HG03103 (cell line): ENCODE measurements at regions not wholly inside any gene's neighbourhood (a gene's known extent, or its start where the extent isn't known, plus 50 kb on each side); places are given as distances from the start of the nearest gene placed in this dataset.
"Not testable (repeated sequence)": the region's sequence is repeated elsewhere in the genome, so short reads cannot be mapped to it uniquely, and the experiment has no call there.

ENCODE experiments used
- ATAC-seq: cut with Tn5 transposase; IDR thresholded peaks from one replicate; pipeline ENCODE4 v1.9.1; 2021; ENCODE audit warnings: low read depth; ENCODE audit not compliant: unreplicated experiment

- no peak for ATAC-seq
Observed at GRCh38 chr2:198279026-198279425, 474.6 kb downstream of the PLCL1 start.

DNA sequence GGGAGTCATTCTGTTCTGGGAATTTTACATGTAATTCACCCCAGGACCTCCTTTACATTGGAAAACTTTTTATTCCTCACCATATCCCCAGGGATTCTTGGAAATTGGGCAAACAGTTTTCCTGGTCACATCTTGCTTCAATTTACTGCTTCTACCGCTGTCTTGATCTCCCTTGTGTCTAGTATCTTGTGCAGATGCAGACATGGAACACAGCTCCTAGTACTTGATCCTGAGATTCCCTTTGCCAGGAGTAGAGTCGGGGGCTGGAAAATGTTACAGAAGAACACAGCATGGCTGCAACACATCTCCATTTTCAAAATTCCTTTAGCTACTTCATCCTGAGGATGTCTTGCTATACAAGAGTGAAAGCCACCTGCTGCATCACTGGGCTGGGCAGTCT lies 472.8 kb downstream of the PLCL1 start:
- no peak for ATAC-seq

DNA sequence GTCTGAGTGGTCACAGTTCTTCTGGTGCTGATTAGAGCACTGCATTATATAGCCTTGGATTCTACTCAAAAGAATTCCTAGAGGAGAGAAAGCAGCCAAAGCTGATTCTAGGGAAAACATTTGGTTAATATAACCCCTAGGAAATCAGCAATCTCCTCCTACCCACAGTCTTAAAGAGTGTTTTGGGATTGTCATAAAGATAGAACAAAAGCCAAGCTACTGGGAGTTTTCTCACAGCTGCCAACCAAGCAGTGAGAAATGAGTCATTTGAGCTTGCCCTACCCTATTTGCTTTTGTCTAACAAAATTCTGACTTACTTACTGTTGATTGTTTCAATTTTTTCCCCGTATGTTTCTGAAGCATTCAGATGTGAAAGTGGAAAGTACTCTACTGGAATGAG lies 469.3 kb downstream of the PLCL1 start:
- ATAC-seq: no peak

GRCh38 chr2:198270157-198270556 lies 465.8 kb downstream of the PLCL1 start:
- ATAC-seq: not testable (repeated sequence)

GRCh38 chr2:198268519-198268918 lies 464.1 kb downstream of the PLCL1 start:
- ATAC-seq: no peak

- ATAC-seq: no peak
Observed at GRCh38 chr2:198259496-198259895, 455.1 kb downstream of the PLCL1 start.

DNA sequence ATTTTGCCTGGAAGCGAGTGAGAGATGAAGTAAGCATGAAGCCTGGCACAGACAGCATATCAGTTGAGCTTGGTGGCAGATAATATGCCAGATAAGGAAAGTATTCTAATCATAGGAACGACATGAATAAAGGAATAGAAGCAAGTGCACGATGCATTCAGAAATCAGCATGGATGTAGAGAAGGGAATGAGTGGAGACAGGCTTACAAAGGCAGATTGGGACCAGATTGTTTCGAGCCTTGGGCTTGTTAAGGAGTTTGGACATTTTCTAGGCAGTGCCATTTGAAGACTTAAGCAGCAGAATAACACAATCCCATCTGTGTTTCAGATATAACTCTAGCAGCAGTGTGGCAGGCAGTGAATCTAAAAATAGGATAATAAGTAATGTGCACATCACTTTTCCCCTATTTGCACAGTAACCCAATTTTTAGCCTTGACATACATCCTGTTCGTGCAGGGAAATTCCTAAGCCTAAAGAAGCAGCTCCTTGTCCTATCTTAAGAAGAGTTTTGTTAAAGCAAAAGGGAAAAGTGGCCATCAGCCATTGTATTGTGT lies 450.2 kb downstream of the PLCL1 start:
- ATAC-seq: no peak

DNA sequence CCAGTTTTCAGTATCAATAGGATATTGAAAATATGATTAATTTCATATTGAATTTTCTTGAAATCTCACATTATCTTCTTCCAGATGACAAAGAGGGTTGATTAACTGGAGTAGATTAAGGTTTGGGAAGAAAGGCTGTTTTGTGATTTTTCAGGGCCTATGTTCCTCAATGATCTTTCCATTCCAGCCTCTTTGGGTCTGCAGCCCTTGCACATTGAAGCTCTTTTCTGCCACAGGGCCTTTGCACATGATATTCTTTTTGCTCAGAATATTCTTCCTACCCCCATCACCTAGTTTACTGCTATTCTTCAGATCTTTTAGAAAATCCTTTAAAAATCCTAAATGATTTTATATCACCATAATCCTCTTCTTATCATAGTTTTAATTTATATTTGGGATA lies 449.6 kb downstream of the PLCL1 start:
- no peak for ATAC-seq

GRCh38 chr2:198252472-198252871 lies 448.1 kb downstream of the PLCL1 start:
- ATAC-seq: no peak

GRCh38 chr2:198242093-198242492 lies 437.7 kb downstream of the PLCL1 start:
- ATAC-seq: no peak

GRCh38 chr2:198238429-198238828 lies 434.0 kb downstream of the PLCL1 start:
- no peak for ATAC-seq

- no peak for ATAC-seq
Observed at GRCh38 chr2:198236338-198236737, 431.9 kb downstream of the PLCL1 start.

GRCh38 chr2:198232281-198232680 lies 427.9 kb downstream of the PLCL1 start:
- no peak for ATAC-seq

DNA sequence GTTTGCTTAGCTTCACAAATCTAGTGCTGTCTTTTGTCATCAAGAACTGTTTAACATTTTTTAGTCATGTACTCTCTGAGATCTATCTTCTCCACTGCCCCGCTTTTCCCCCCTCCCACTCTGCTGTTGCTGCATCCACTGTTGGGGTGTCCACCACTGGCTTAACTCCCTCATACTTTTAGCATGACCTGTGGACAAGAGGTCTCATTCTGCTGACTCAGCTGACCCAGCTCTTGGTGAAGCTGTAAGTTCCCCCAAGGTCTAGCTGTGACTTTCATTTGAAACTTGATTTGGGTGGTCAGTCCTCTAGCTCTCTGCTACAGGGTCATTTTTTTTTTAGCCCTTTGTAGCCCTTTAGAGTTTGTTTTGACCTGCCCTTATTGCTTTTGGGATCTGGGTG lies 427.2 kb downstream of the PLCL1 start:
- no peak for ATAC-seq

DNA sequence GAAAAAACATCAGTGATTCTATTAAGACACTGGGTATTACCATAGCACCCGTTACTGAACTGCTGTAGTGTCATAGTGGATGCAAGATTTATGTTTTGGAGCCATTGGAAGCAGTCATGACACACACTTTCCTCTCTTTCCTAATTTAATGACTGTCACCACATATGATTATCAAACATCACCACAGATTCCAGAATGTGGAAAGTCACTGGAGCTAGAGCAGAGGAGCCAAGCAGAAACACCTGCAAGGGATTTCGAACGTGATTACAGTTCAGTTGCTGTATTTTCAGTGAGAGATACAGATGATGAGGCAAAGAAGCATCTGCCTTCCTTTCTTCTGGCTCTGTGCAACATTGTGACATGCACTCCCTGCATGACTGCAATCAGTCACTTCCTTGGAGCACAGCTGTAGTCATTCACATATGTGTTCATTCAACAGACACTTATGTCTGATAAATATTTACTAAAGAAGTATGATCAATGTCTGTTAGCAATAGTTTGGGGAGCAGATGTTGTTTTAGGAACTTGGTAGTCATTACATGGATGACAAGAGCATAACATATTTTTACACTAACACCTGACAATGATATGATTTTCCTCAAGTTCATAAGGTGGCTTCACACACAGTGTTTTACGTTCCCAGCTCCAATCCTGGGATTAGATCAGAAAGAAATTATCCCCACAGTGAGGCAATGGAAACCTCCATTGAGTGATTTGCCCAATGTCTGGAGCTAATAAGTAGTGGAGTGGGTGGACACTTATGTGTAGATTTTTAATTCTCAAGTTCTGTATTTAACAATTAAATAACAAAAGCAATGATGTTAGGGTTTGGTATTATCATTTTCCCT lies 416.6 kb downstream of the PLCL1 start:
- ATAC-seq: no peak

DNA sequence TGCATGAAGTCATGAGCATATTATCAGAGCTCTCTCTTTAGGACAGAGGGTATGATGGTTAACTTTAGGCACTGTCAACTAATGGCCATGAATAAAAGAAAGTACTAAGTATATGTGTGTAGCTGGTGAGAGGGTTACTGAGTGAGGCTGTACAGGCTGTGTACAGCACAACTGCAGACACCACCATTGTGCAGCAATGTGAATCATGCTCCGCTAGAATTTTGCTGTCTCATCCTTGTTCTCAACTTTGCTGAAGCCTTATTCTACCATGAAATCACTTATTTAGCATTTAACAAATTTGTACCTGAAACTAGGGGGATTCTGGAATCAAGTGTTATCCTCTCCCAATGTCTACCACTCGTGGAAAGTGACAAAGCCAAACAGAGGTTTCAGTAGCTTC lies 414.9 kb downstream of the PLCL1 start:
- no peak for ATAC-seq

GRCh38 chr2:198214114-198214596 lies 409.8 kb downstream of the PLCL1 start:
- no peak for ATAC-seq

DNA sequence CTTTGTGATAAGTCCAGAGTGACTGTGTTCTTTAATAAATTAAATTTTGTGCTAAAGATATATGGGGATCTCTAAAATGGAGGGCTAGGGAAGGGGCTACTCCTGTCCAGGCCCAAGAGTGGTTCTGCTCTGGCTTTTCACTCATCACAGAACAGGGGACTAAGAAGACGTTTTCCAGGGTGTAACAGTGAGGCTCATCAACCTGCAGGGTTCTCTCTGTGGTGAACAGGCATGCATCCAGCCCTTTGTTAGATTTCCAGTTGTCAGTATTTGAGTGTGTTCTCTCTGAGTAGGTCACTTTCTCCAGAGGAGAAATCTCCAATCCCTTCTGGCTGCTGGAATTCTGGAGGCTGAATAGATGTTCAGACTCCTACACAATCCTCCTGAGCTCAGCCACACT lies 408.9 kb downstream of the PLCL1 start:
- no peak for ATAC-seq

DNA sequence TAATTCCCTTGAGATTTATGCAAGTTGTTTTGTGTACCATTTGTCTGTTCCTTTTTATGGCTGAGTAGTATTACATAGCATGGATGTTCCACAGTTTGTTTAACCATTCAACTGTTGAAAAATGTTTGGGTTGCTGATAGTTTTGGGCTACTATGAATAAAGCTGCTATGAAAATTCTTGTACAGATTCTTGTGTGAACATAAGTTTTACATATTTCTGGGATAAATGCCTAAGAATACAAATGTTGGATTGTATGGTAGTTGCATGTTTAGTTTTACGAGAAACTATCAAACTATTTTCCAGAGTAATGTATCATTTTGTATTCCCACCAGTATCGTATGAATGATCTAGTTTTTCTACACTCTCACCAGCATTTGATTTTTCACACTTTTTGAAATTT lies 407.3 kb downstream of the PLCL1 start:
- ATAC-seq: no peak

- ATAC-seq: no peak
Observed at GRCh38 chr2:198203336-198204069, 399.1 kb downstream of the PLCL1 start.
